ENCODE measurements at regions not wholly inside any gene's neighbourhood (a gene's known extent, or its start where the extent isn't known, plus 50 kb on each side); places are given as distances from the start of the nearest gene placed in this dataset.

DNA sequence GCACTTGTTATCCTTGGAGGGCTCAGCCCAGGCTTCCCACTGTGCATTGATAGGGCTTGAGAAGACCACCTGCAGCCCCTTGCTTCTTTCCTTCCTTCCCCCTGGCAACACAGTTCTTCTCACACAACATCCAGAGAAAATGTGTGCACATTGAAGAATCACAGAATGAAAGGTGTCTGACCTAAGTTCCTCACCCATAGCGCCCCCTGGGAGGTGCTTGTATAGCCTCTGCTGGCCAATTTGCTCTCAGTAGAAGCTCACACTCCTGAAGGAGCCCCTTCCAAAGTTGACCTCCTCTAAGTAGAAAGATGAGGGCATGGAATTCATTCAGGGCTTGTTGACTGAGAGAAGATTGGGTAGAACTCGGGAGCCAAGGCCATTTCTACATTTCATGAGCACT, 758.4 kb upstream of the KLHL29 start:
- Mint-ChIP-seq H3K27me3 (no peaks in the 10 kb centered on the region), H3K9me3 (ENCODE audit: low read depth) (no peaks in the 10 kb centered on the region), H3K4me3 (no peak overlapping the region), H3K4me1 (no peaks in the 10 kb centered on the region), H3K27ac (no peak overlapping the region), H3K36me3 (ENCODE audit: low read depth) (no peaks in the 10 kb centered on the region)
- DNase-seq (peak; percentile 9), ATAC-seq (no peak)
- intact Hi-C loops (cut with DNase I, micrococcal nuclease), result no loop called here
- POLR2A ChIA-PET, result no interaction called here
- CTCF ChIA-PET, result interaction anchor here (0.7 kb wide), 1 partner anchor 27 kb away, joined by 3 read pairs; no protein-coding TSS in a partner anchor

- Mint-ChIP-seq H3K9me3 (ENCODE audit: low read depth) (no peaks in the 10 kb centered on the region), H3K4me3 (no peak overlapping the region), H3K27me3 (no peaks in the 10 kb centered on the region), H3K27ac (no peak overlapping the region), H3K4me1 (no peaks in the 10 kb centered on the region), H3K36me3 (ENCODE audit: low read depth) (no peaks in the 10 kb centered on the region)
- ChIA-PET CTCF (no interaction called here), POLR2A (no interaction called here)
- intact Hi-C loops (cut with DNase I, micrococcal nuclease), result no loop called here
- DNase-seq (no peak), ATAC-seq (no peak)
Measured at GRCh38 chr2:22628221-22628620, 756.8 kb upstream of the KLHL29 start.

DNA sequence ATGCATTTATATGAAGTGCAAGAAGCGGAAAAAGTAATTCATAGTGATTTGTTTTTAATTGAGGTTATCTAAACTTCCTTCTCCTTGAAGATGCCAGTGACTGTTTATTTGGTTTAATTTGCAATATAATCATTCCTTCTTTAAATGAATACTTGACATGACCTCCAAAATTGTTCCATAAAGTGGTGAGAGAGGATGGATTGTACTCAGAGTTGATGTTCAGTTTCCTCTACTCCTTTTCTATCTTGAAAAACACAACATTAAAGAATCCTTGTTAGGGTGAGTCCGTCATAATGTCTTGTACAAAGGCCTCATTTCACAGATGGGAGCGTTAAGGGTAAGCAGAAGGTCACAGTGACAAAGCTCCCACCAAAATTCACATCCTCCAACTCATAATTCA, 756.1 kb upstream of the KLHL29 start:
- Mint-ChIP-seq H3K27ac (no peak overlapping the region), H3K9me3 (ENCODE audit: low read depth) (no peaks in the 10 kb centered on the region), H3K36me3 (ENCODE audit: low read depth) (no peaks in the 10 kb centered on the region), H3K27me3 (no peaks in the 10 kb centered on the region), H3K4me3 (no peak overlapping the region), H3K4me1 (no peaks in the 10 kb centered on the region)
- no peak for ATAC-seq
- intact Hi-C loops (cut with DNase I, micrococcal nuclease), result no loop called here
- ChIA-PET POLR2A (no interaction called here), CTCF (no interaction called here)
- DNase-seq, result no peak

- H3K4me1 Mint-ChIP-seq, result no peaks in the 10 kb centered on the region
- no peak overlapping the region for H3K4me3 Mint-ChIP-seq
- H3K9me3 Mint-ChIP-seq (ENCODE audit: low read depth), result no peaks in the 10 kb centered on the region
- CTCF ChIA-PET, result no interaction called here
- no peaks in the 10 kb centered on the region for H3K27me3 Mint-ChIP-seq
- ATAC-seq (no peak), DNase-seq (no peak)
- H3K27ac Mint-ChIP-seq, result no peak overlapping the region
- intact Hi-C loops (cut with DNase I, micrococcal nuclease), result no loop called here
- no peaks in the 10 kb centered on the region for H3K36me3 Mint-ChIP-seq (ENCODE audit: low read depth)
- POLR2A ChIA-PET, result no interaction called here
Measured at GRCh38 chr2:22634167-22634566, 750.8 kb upstream of the KLHL29 start.

GRCh38 chr2:22656426-22656825, 728.6 kb upstream of the KLHL29 start:
- intact Hi-C loops (cut with DNase I, micrococcal nuclease), result no loop called here
- ChIA-PET CTCF (no interaction called here), POLR2A (no interaction called here)
- no peak overlapping the region for H3K27ac Mint-ChIP-seq
- no peak for ATAC-seq
- H3K4me1 Mint-ChIP-seq, result no peaks in the 10 kb centered on the region
- DNase-seq, result no peak
- no peaks in the 10 kb centered on the region for H3K27me3 Mint-ChIP-seq
- H3K4me3 Mint-ChIP-seq, result no peak overlapping the region
- H3K9me3 Mint-ChIP-seq (ENCODE audit: low read depth), result peaks cover 7% of the 10 kb centered on the region
- H3K36me3 Mint-ChIP-seq (ENCODE audit: low read depth), result no peaks in the 10 kb centered on the region

DNA sequence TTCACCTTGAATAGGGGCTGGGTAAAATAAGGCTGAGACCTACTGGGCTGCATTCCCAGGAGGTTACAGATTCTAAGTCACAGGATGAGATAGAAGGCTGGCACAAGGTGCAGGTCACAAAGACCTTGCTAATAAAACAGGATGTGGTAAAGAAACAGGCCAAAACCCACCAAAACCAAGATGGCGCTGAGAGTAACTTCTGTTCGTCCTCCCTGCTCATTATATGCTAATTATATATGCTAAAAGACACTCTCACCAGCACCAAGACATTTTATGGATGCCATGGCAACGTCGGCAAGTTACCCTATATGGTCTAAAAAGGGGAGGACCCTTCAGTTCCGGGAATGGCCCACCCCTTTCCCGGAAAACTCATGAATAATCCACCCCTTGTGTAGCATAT, 711.5 kb upstream of the KLHL29 start:
- Mint-ChIP-seq H3K4me3 (no peak overlapping the region), H3K36me3 (ENCODE audit: low read depth) (no peaks in the 10 kb centered on the region), H3K9me3 (ENCODE audit: low read depth) (peaks cover 2% of the 10 kb centered on the region), H3K4me1 (no peaks in the 10 kb centered on the region), H3K27me3 (no peaks in the 10 kb centered on the region), H3K27ac (no peak overlapping the region)
- CTCF ChIA-PET, result no interaction called here
- ATAC-seq (no peak), DNase-seq (no peak)
- POLR2A ChIA-PET, result no interaction called here
- intact Hi-C loops (cut with DNase I, micrococcal nuclease), result no loop called here

DNA sequence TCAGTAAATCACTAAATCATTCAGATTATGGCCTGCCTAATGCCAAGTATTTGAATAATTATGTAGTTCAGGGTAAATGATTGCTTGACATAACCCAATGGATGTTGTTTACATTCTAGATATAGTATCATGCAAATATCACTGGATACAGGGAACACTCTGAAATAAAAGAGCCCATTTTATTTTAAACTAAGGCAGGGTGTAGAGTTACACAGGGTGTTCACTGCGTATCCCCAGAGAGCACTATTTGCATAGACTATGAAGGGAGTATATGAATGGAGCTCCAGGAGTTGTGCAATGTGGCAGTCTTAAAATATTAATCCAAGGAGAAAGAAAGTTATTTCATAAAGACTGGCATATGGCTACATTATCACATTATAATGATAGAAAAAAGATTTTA, 701.1 kb upstream of the KLHL29 start:
- CTCF ChIA-PET, result no interaction called here
- POLR2A ChIA-PET, result no interaction called here
- no peak for ATAC-seq

GRCh38 chr2:22690096-22690495, 694.9 kb upstream of the KLHL29 start:
- H3K9me3 Mint-ChIP-seq (ENCODE audit: low read depth), result no peaks in the 10 kb centered on the region
- H3K4me1 Mint-ChIP-seq, result no peaks in the 10 kb centered on the region
- no peak overlapping the region for H3K4me3 Mint-ChIP-seq
- DNase-seq (no peak), ATAC-seq (no peak)
- no peaks in the 10 kb centered on the region for H3K36me3 Mint-ChIP-seq (ENCODE audit: low read depth)
- intact Hi-C loops (cut with DNase I, micrococcal nuclease), result no loop called here
- H3K27ac Mint-ChIP-seq, result no peak overlapping the region
- ChIA-PET POLR2A (no interaction called here), CTCF (no interaction called here)
- H3K27me3 Mint-ChIP-seq, result no peaks in the 10 kb centered on the region

More for the DNA sequence above, 701.1 kb upstream of the KLHL29 start:
- no peak overlapping the region for H3K4me3 Mint-ChIP-seq
- intact Hi-C loops (cut with DNase I, micrococcal nuclease), result no loop called here
- no peaks in the 10 kb centered on the region for H3K27me3 Mint-ChIP-seq
- H3K27ac Mint-ChIP-seq, result no peak overlapping the region
- DNase-seq, result no peak
- H3K36me3 Mint-ChIP-seq (ENCODE audit: low read depth), result no peaks in the 10 kb centered on the region
- H3K9me3 Mint-ChIP-seq (ENCODE audit: low read depth), result no peaks in the 10 kb centered on the region
- H3K4me1 Mint-ChIP-seq, result no peaks in the 10 kb centered on the region

GRCh38 chr2:22691666-22692065, 693.3 kb upstream of the KLHL29 start:
- peaks cover 3% of the 10 kb centered on the region for H3K9me3 Mint-ChIP-seq (ENCODE audit: low read depth)
- no peaks in the 10 kb centered on the region for H3K27me3 Mint-ChIP-seq
- ATAC-seq (no peak), DNase-seq (no peak)
- intact Hi-C loops (cut with DNase I, micrococcal nuclease), result no loop called here
- H3K27ac Mint-ChIP-seq, result no peak overlapping the region
- ChIA-PET POLR2A (no interaction called here), CTCF (no interaction called here)
- no peak overlapping the region for H3K4me3 Mint-ChIP-seq
- no peaks in the 10 kb centered on the region for H3K36me3 Mint-ChIP-seq (ENCODE audit: low read depth)
- H3K4me1 Mint-ChIP-seq, result no peaks in the 10 kb centered on the region

- peaks cover 3% of the 10 kb centered on the region for H3K9me3 Mint-ChIP-seq (ENCODE audit: low read depth)
- no peaks in the 10 kb centered on the region for H3K36me3 Mint-ChIP-seq (ENCODE audit: low read depth)
- DNase-seq (no peak), ATAC-seq (no peak)
- no peaks in the 10 kb centered on the region for H3K27me3 Mint-ChIP-seq
- intact Hi-C loops (cut with DNase I, micrococcal nuclease), result no loop called here
- H3K4me3 Mint-ChIP-seq, result no peak overlapping the region
- no peak overlapping the region for H3K27ac Mint-ChIP-seq
- ChIA-PET POLR2A (no interaction called here), CTCF (no interaction called here)
- H3K4me1 Mint-ChIP-seq, result no peaks in the 10 kb centered on the region
Measured at GRCh38 chr2:22692746-22693145, 692.2 kb upstream of the KLHL29 start.

- POLR2A ChIA-PET, result no interaction called here
- no peak overlapping the region for H3K4me3 Mint-ChIP-seq
Measured at GRCh38 chr2:22694300-22694699, 690.7 kb upstream of the KLHL29 start.

GRCh38 chr2:22694856-22695255, 690.1 kb upstream of the KLHL29 start:
- DNase-seq (no peak), ATAC-seq (no peak)
- no peaks in the 10 kb centered on the region for H3K36me3 Mint-ChIP-seq (ENCODE audit: low read depth)
- H3K9me3 Mint-ChIP-seq (ENCODE audit: low read depth), result peaks cover 3% of the 10 kb centered on the region
- ChIA-PET CTCF (no interaction called here), POLR2A (no interaction called here)
- no peak overlapping the region for H3K4me3 Mint-ChIP-seq
- no peaks in the 10 kb centered on the region for H3K4me1 Mint-ChIP-seq
- intact Hi-C loops (cut with DNase I, micrococcal nuclease), result no loop called here
- H3K27me3 Mint-ChIP-seq, result no peaks in the 10 kb centered on the region
- no peak overlapping the region for H3K27ac Mint-ChIP-seq

More at GRCh38 chr2:22694300-22694699, 690.7 kb upstream of the KLHL29 start:
- H3K9me3 Mint-ChIP-seq (ENCODE audit: low read depth), result peaks cover 3% of the 10 kb centered on the region
- ATAC-seq (no peak), DNase-seq (no peak)
- no peak overlapping the region for H3K27ac Mint-ChIP-seq
- H3K4me1 Mint-ChIP-seq, result no peaks in the 10 kb centered on the region
- H3K36me3 Mint-ChIP-seq (ENCODE audit: low read depth), result no peaks in the 10 kb centered on the region
- intact Hi-C loops (cut with DNase I, micrococcal nuclease), result no loop called here
- H3K27me3 Mint-ChIP-seq, result no peaks in the 10 kb centered on the region
- CTCF ChIA-PET, result no interaction called here

DNA sequence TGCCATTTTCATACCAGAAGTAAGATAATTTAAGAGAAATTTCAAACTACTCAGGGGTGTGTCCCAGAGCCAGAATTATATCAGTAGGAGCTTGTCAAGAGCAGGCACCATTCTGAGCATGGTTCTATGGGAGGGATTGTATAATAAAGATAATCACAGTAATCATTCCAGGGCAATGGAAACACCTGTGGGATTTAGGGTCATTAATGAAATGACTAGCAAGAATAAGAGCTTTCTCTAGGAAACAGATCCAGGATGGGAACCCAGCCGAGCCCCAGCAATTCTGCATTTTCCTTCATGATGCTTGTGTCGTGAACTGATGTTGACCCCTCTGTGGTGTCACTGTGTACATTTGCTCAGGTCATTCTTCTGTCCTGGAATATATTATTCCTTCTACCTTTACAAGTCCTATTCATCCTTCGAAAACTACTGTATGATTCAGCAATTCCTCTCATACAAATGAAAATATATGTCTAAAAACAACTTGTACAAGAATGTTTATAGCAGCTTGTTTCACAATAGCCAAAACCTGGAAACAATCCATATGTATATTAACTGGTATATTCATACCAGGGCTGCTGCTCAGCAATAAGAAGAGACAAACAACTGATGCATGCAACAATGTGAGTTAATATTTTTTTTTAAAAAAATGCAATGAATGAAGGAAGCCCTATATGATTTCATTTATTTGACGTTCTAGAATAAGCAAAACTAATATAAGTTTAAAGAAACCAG, 687.8 kb upstream of the KLHL29 start:
- DNase-seq (no peak), ATAC-seq (no peak)
- intact Hi-C loops (cut with DNase I, micrococcal nuclease), result no loop called here
- no peaks in the 10 kb centered on the region for H3K4me1 Mint-ChIP-seq
- H3K4me3 Mint-ChIP-seq, result no peak overlapping the region
- H3K27me3 Mint-ChIP-seq, result no peaks in the 10 kb centered on the region
- peaks cover 3% of the 10 kb centered on the region for H3K9me3 Mint-ChIP-seq (ENCODE audit: low read depth)
- POLR2A ChIA-PET, result no interaction called here
- no peak overlapping the region for H3K27ac Mint-ChIP-seq
- CTCF ChIA-PET, result no interaction called here
- H3K36me3 Mint-ChIP-seq (ENCODE audit: low read depth), result no peaks in the 10 kb centered on the region

Data from activated CD4-positive, alpha-beta T cell treated with anti-CD3 and anti-CD28 coated beads for 36 hours (primary cell).